CD14-positive monocyte (primary cell): ENCODE measurements at regions not wholly inside any gene's neighbourhood (a gene's known extent, or its start where the extent isn't known, plus 50 kb on each side); places are given as distances from the start of the nearest gene placed in this dataset.

Experiments used
- DNase-seq, 3 donors: peaks; one replicate each; pipeline ENCODE4 v3.0.0-alpha.2; 2011 to 2022
- H2AFZ ChIP-seq: 2 replicates; pipeline ENCODE4 v1.6.0; 2012; ENCODE audit warnings: mild to moderate bottlenecking, low read depth, low read length, inconsistent platforms; ENCODE audit not compliant: insufficient read depth, poor library complexity, severe bottlenecking
- H3K27ac ChIP-seq, 2 donors: 1 replicate in 1 of 2; 2 replicates in 1 of 2; pipeline ENCODE4 v1.5.1; 2012 to 2013; ENCODE audit warnings: low read length in 2 of 2, control low read depth in 1 of 2, inconsistent platforms in 1 of 2, low read depth in 1 of 2, mild to moderate bottlenecking in 1 of 2
- H3K27me3 ChIP-seq, 2 donors: one replicate each; pipeline versions ENCODE4 v1.6.0 to v1.6.1; 2011 to 2013; ENCODE audit warnings: low read length in 2 of 2; ENCODE audit not compliant: control insufficient read depth in 2 of 2, insufficient read depth in 2 of 2
- H3K36me3 ChIP-seq, 2 donors: replicated peaks in 1 of 2; 1 replicate in 1 of 2; 2 replicates in 1 of 2; pipeline versions ENCODE4 v1.5.1 to v1.6.1; 2012 to 2013; ENCODE audit warnings: low read length in 2 of 2, control low read depth in 1 of 2, inconsistent platforms in 1 of 2, mild to moderate bottlenecking in 1 of 2; ENCODE audit not compliant: insufficient read depth in 2 of 2, control insufficient read depth in 1 of 2
- H3K4me1 ChIP-seq, 2 donors: 1 replicate in 1 of 2; 2 replicates in 1 of 2; pipeline versions ENCODE4 v1.5.1 to v1.6.1; 2012 to 2013; ENCODE audit warnings: low read length in 2 of 2, control low read depth in 1 of 2, inconsistent platforms in 1 of 2, mild to moderate bottlenecking in 1 of 2, moderate library complexity in 1 of 2; ENCODE audit not compliant: insufficient read depth in 2 of 2, control insufficient read depth in 1 of 2
- H3K4me2 ChIP-seq: replicated peaks from 2 replicates; pipeline ENCODE3; 2012; ENCODE audit warnings: low read length, moderate library complexity, mild to moderate bottlenecking; ENCODE audit not compliant: poor library complexity, severe bottlenecking; ENCODE audit errors: extremely low read depth
- H3K4me3 ChIP-seq, 3 experiments: fragments of 200-600 bp in 1 of 3; sonication (generic) in 1 of 3; replicated peaks in 1 of 3; 1 replicate in 2 of 3; 2 replicates in 1 of 3; pipeline ENCODE4 v1.5.1; 2011 to 2013; ENCODE audit warnings: low read length in 3 of 3, mild to moderate bottlenecking in 3 of 3, control low read depth in 2 of 3, low read depth in 2 of 3, inconsistent platforms in 1 of 3, moderate library complexity in 1 of 3
- H3K79me2 ChIP-seq: 2 replicates; pipeline ENCODE4 v1.6.0; 2012; ENCODE audit warnings: mild to moderate bottlenecking, control low read depth, inconsistent platforms, low read length, moderate library complexity; ENCODE audit not compliant: insufficient read depth
- H3K9ac ChIP-seq: 2 replicates; pipeline ENCODE4 v1.6.0; 2017; ENCODE audit warnings: low read length, mild to moderate bottlenecking; ENCODE audit not compliant: insufficient read depth, poor library complexity, severe bottlenecking
- H3K9me3 ChIP-seq, 2 donors: replicated peaks in 1 of 2; 1 replicate in 1 of 2; 2 replicates in 1 of 2; pipeline versions ENCODE4 v1.5.1 to v1.6.1; 2012 to 2013; ENCODE audit warnings: low read length in 2 of 2, control low read depth in 1 of 2; ENCODE audit not compliant: control insufficient read depth in 1 of 2, insufficient read depth in 1 of 2
- H4K20me1 ChIP-seq: 2 replicates; pipeline ENCODE4 v1.6.0; 2012; ENCODE audit warnings: mild to moderate bottlenecking, low read length, control low read depth, moderate library complexity; ENCODE audit not compliant: insufficient read depth
- H3K27ac Mint-ChIP-seq, 7 donors: one replicate each; pipeline ENCODE4 v1.8.0; 2020; ENCODE audit warnings: mild to moderate bottlenecking in 7 of 7, mixed read lengths in 7 of 7, moderate library complexity in 6 of 7, inconsistent platforms in 2 of 7
- H3K27me3 Mint-ChIP-seq, 3 donors: one replicate each; pipeline ENCODE4 v1.8.0; 2021 to 2022; ENCODE audit warnings: low read depth in 3 of 3, mild to moderate bottlenecking in 3 of 3, mixed read lengths in 3 of 3, moderate library complexity in 3 of 3, inconsistent platforms in 1 of 3
- H3K36me3 Mint-ChIP-seq, 2 donors: one replicate each; pipeline ENCODE4 v1.8.0; 2020; ENCODE audit warnings: mixed read lengths in 2 of 2, inconsistent platforms in 1 of 2, mild to moderate bottlenecking in 1 of 2
- H3K4me1 Mint-ChIP-seq: one replicate; pipeline ENCODE4 v1.8.0; 2020; ENCODE audit warnings: mild to moderate bottlenecking, mixed read lengths
- H3K4me3 Mint-ChIP-seq, 2 donors: one replicate each; pipeline ENCODE4 v1.8.0; 2020; ENCODE audit warnings: mild to moderate bottlenecking in 2 of 2, mixed read lengths in 2 of 2, moderate library complexity in 1 of 2
- H3K9me3 Mint-ChIP-seq, 7 donors: one replicate each; pipeline ENCODE4 v1.8.0; 2020 to 2022; ENCODE audit warnings: mixed read lengths in 7 of 7, mild to moderate bottlenecking in 6 of 7, moderate library complexity in 6 of 7, inconsistent platforms in 2 of 7
- CTCF ChIP-seq: fragments of 200-600 bp; IDR thresholded peaks from one replicate; pipeline ENCODE4 v1.8.0; 2022; ENCODE audit warnings: antibody characterized with exemption, mild to moderate bottlenecking
- WGBS: methylation state at CpG from one replicate; pipeline ENCODE4 v1.1.5; 2013; ENCODE audit warnings: missing lambda C conversion rate; ENCODE audit not compliant: insufficient coverage; 5-methylcytosine and 5-hydroxymethylcytosine counted together
- intact Hi-C, 2 donors: fragments of 100-400 bp; cut with micrococcal nuclease; formaldehyde crosslinking; loops; one replicate each; pipeline versions ENCODE4 v1.15.0 to v1.15.1; 2023

GRCh38 chr5:74371621-74372020, 268.9 kb downstream of the ENC1 start:
- WGBS = 100% methylated on average over 3 of the region's 5 CpGs
- peaks cover 0 to 4% (median 0%) of the 10 kb centered on the region in 3 donors for H3K27me3 Mint-ChIP-seq

GRCh38 chr5:74370168-74370567, 270.4 kb downstream of the ENC1 start:
- Histone ChIP-seq H3K4me3 (no peak overlapping the region), H3K9me3 (peaks cover 0 to 3% of the 10 kb centered on the region in 2 donors), H3K36me3 (no peaks in the 10 kb centered on the region), H3K27ac (no peak overlapping the region), H3K9ac (no peak overlapping the region), H2AFZ (no peak overlapping the region), H3K4me2 (no peak overlapping the region), H3K4me1 (no peaks in the 10 kb centered on the region), H4K20me1 (no peaks in the 10 kb centered on the region), H3K79me2 (no peaks in the 10 kb centered on the region), H3K27me3 (no peaks in the 10 kb centered on the region)
- no peak for TF ChIP-seq CTCF
- intact Hi-C loops = no loop called here
- Mint-ChIP-seq H3K4me1 (no peaks in the 10 kb centered on the region), H3K9me3 (peaks cover 0 to 12% (median 3%) of the 10 kb centered on the region in 7 donors), H3K27ac (peak overlapping the region in 1 of 7 donors; percentile 32), H3K4me3 (no peak overlapping the region), H3K36me3 (no peaks in the 10 kb centered on the region), H3K27me3 (peaks cover 0 to 4% (median 0%) of the 10 kb centered on the region in 3 donors)
- 96% methylated on average over 7 of the region's 7 CpGs for WGBS
- DNase-seq = no peak

More at GRCh38 chr5:74371621-74372020, 268.9 kb downstream of the ENC1 start:
- no peaks in the 10 kb centered on the region for H3K36me3 Mint-ChIP-seq
- H3K4me3 ChIP-seq = no peak overlapping the region
- no peak overlapping the region for H2AFZ ChIP-seq
- TF ChIP-seq CTCF = no peak
- H3K36me3 ChIP-seq = no peaks in the 10 kb centered on the region
- H3K27ac Mint-ChIP-seq = no peak overlapping the region
- H3K4me3 Mint-ChIP-seq = no peak overlapping the region
- H3K4me1 ChIP-seq = no peaks in the 10 kb centered on the region
- no peaks in the 10 kb centered on the region for H3K79me2 ChIP-seq
- H3K9me3 Mint-ChIP-seq = peaks cover 0 to 10% (median 2%) of the 10 kb centered on the region in 7 donors
- intact Hi-C loops = no loop called here
- no peak overlapping the region for H3K9ac ChIP-seq
- H3K4me2 ChIP-seq = no peak overlapping the region
- H4K20me1 ChIP-seq = no peaks in the 10 kb centered on the region
- no peak overlapping the region for H3K27ac ChIP-seq
- DNase-seq = no peak
- H3K27me3 ChIP-seq = no peaks in the 10 kb centered on the region
- H3K9me3 ChIP-seq = no peaks in the 10 kb centered on the region
- peaks cover 2% of the 10 kb centered on the region for H3K4me1 Mint-ChIP-seq
